Activated CD4-positive, alpha-beta memory T cell treated with anti-CD3 and anti-CD28 coated beads, Interleukin-2, amount 10 ng/mL, durations not matched to agents 7 days and 5 days (primary cell): ENCODE measurements at regions not wholly inside any gene's neighbourhood (a gene's known extent, or its start where the extent isn't known, plus 50 kb on each side); places are given as distances from the start of the nearest gene placed in this dataset.
"Not testable (repeated sequence)": the region's sequence is repeated elsewhere in the genome, so short reads cannot be mapped to it uniquely, and the experiment has no call there.

Experiments
- CTCF ChIA-PET: fragments of 350-600 bp; sonication (Branson Sonifier 250); formaldehyde crosslinking; loops from one replicate; lab custom pipeline; 2021; ENCODE audit warnings: antibody characterized with exemption, inconsistent platforms; lab: Charles Lee
- POLR2A ChIA-PET: fragments of 350-600 bp; sonication (Branson Sonifier 250); formaldehyde crosslinking; loops from one replicate; lab custom pipeline; 2021; ENCODE audit warnings: antibody characterized with exemption; lab: Charles Lee
- DNase-seq: peaks from one replicate; pipeline ENCODE4 v3.0.0-alpha.2; 2020
- H3K27ac Mint-ChIP-seq: one replicate; pipeline ENCODE4 v1.8.0; 2021; ENCODE audit warnings: mild to moderate bottlenecking, mixed read lengths
- H3K27me3 Mint-ChIP-seq: one replicate; pipeline ENCODE4 v1.8.0; 2021; ENCODE audit warnings: mixed read lengths
- H3K36me3 Mint-ChIP-seq: one replicate; pipeline ENCODE4 v1.8.0; 2021; ENCODE audit warnings: low read depth, mixed read lengths
- H3K4me1 Mint-ChIP-seq: one replicate; pipeline ENCODE4 v1.8.0; 2021; ENCODE audit warnings: mixed read lengths
- H3K4me3 Mint-ChIP-seq: one replicate; pipeline ENCODE4 v1.8.0; 2021; ENCODE audit warnings: mild to moderate bottlenecking, mixed read lengths
- H3K9me3 Mint-ChIP-seq: one replicate; pipeline ENCODE4 v1.8.0; 2021; ENCODE audit warnings: mixed read lengths

DNA sequence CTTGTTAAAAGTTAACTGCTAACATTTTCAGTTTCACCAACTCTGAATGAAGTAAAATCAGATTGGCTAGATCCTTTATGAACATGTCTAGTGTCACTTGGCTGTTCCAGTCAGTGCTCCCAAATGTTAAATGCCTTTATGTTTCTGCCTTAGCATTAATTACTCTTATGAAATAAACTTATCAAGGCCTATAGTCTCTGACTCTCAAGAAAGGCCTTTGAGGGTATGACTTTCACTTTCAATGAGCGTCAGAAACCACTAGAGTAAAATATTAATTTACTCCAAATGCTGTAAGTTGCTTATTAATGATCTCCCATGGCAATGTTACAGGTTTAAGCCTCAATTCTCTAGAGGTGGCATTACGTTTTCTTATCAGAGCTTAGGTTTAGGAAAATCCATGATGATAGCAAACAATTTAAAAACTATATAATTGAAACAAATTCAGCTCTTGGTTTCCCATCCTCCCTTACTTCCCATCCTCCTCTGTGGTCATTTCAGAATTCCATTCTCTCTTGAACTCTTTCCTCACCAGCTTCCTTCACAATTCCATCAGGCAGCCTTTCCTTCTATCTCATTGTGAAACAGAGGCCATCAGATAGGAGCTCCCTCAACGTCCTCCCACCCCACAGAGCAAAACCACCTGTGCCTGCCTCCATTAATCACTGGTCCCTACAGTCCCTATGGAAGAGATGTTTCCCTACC is 108.6 kb upstream of the COP1 start:
- ChIA-PET CTCF (no interaction called here), POLR2A (no interaction called here)
- no peaks in the 10 kb centered on the region for H3K27me3 Mint-ChIP-seq
- peaks cover 5% of the 10 kb centered on the region for H3K9me3 Mint-ChIP-seq
- no peak for DNase-seq
- no peak overlapping the region for H3K27ac Mint-ChIP-seq
- no peaks in the 10 kb centered on the region for H3K36me3 Mint-ChIP-seq
- no peaks in the 10 kb centered on the region for H3K4me1 Mint-ChIP-seq
- no peak overlapping the region for H3K4me3 Mint-ChIP-seq

DNA sequence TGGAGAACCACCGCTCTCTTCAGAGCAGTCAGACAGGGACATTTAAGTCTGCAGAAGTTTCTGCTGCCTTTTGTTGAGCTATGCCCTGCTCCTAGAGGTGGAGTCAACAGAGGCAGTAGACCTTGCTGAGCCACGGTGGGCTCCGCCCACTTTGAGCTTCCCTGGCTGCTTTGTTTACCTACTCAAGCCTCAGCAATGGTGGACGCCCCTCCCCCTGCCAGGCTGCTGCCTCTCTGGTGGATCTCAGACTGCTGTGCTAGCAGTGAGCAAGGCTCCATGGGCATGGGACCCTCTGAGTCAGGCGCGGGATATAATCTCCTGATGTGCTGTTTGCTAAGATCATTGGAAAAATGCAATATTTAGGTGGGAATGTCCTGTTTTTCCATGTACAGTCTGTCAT is 89.5 kb upstream of the COP1 start:
- H3K27me3 Mint-ChIP-seq, H3K36me3 Mint-ChIP-seq, H3K27ac Mint-ChIP-seq, H3K4me3 Mint-ChIP-seq, H3K9me3 Mint-ChIP-seq, CTCF ChIA-PET, H3K4me1 Mint-ChIP-seq, POLR2A ChIA-PET, DNase-seq: not testable (repeated sequence)

DNA sequence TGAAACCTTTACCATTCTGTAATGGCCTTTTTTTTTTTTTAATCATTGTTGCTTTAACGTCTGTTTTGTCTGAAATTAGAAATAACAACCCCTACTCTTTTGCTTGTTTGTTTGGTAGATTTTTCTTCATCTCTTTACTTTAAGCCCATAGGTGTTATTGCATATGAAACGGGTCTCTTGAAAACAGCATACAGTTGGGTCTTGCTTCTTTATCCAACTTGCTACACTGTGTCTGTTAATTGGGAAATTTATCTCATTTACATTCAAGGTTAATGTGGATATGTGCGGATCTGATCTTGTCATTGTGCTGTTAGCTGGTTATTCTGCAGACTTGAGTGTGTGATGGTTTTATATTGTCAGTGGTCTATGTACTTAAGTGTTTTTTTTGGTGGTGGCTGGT is 78.9 kb upstream of the COP1 start:
- H3K9me3 Mint-ChIP-seq, result peaks cover 6% of the 10 kb centered on the region
- no peak overlapping the region for H3K27ac Mint-ChIP-seq
- no peaks in the 10 kb centered on the region for H3K4me1 Mint-ChIP-seq
- ChIA-PET CTCF (no interaction called here), POLR2A (no interaction called here)
- no peak overlapping the region for H3K4me3 Mint-ChIP-seq
- no peak for DNase-seq
- no peaks in the 10 kb centered on the region for H3K36me3 Mint-ChIP-seq
- H3K27me3 Mint-ChIP-seq, result peaks cover 2% of the 10 kb centered on the region

DNA sequence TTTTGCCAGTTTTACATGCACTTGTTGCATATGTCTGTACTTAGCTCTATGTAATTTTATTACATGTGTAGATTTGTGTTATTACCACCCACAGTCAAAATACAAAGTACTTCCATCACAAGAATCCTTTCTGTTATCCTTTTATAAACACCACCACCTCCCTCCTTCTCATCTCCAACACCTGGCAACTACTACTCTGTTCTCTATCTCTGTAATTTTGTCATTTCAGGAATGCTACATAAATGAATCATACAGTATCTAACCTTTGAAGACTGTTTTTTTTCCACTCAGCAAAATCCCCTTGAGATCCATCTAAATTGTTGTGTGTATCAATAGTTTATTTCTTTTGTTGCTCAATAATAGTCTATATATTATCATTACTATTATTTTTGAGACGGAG is 64.5 kb upstream of the COP1 start:
- H3K36me3 Mint-ChIP-seq, result no peaks in the 10 kb centered on the region
- no peaks in the 10 kb centered on the region for H3K4me1 Mint-ChIP-seq
- no peak overlapping the region for H3K27ac Mint-ChIP-seq
- no peaks in the 10 kb centered on the region for H3K27me3 Mint-ChIP-seq
- ChIA-PET CTCF (no interaction called here), POLR2A (no interaction called here)
- no peak for DNase-seq
- no peaks in the 10 kb centered on the region for H3K9me3 Mint-ChIP-seq
- H3K4me3 Mint-ChIP-seq, result no peak overlapping the region
